ENCODE measurements at regions not wholly inside any gene's neighbourhood (a gene's known extent, or its start where the extent isn't known, plus 50 kb on each side); places are given as distances from the start of the nearest gene placed in this dataset.

DNA sequence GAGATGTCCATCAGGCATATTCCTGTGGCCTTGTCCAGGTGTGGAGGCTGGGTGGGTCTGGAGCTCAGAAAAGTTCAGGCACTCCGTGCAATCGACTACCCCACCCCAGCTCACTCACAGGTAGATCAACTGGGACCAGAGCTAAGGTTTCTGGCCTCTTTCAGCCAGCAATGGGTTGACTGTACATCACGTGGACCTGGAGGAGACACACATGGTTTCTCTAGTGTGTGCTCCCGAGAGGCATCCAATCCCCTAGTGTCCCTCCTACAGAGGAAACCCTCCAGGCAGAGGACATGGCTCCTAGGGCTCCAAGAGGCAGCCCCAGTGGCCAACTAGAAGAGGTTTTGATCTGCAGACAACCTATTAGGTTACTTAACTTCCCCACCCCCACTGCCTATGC, 119.5 kb upstream of the RGS6 start:
- DNase-seq, result no peak
- WGBS, 2 donors, result 83 to 88% methylated on average over 2 to 4 of the region's 4 CpGs
- TF ChIP-seq, protein P1, sequence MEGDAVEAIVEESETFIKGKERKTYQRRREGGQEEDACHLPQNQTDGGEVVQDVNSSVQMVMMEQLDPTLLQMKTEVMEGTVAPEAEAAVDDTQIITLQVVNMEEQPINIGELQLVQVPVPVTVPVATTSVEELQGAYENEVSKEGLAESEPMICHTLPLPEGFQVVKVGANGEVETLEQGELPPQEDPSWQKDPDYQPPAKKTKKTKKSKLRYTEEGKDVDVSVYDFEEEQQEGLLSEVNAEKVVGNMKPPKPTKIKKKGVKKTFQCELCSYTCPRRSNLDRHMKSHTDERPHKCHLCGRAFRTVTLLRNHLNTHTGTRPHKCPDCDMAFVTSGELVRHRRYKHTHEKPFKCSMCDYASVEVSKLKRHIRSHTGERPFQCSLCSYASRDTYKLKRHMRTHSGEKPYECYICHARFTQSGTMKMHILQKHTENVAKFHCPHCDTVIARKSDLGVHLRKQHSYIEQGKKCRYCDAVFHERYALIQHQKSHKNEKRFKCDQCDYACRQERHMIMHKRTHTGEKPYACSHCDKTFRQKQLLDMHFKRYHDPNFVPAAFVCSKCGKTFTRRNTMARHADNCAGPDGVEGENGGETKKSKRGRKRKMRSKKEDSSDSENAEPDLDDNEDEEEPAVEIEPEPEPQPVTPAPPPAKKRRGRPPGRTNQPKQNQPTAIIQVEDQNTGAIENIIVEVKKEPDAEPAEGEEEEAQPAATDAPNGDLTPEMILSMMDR (IDR thresholded peaks at IDR 0.05), result no peak
- TF ChIP-seq POLR2A (IDR thresholded peaks at IDR 0.05), result no peak
- Histone ChIP-seq H3K27me3 (no peaks in the 10 kb centered on the region), H3K4me3 (replicated peaks in 1 of 3) (no peak overlapping the region), H3K9me3 (no peaks in the 10 kb centered on the region), H3K4me1 (no peaks in the 10 kb centered on the region), H3K36me3 (no peaks in the 10 kb centered on the region), H3K27ac (no peak overlapping the region)
- intact Hi-C loops (cut with DNase I), result no loop called here

DNA sequence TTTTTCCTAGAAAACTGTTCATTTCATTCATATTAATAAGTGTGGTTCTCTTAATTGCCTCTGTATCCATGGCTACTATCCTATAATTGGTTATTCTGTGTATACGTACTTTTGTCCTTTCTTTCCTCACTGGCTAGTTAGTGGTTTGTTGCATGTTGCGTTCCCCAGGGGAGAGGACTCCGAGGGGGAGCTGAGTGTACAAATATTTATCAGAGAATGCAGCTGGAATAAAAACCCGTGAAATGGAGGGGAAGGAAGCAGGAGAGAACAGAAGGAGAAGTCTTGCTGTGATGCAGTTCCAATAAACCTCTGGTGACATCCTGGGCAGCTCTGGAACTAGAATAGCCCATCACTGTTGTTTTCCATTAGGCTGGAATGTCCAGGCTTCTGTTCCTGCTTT, 117.1 kb upstream of the RGS6 start:
- Histone ChIP-seq H3K9me3 (no peaks in the 10 kb centered on the region), H3K27ac (no peak overlapping the region), H3K4me3 (replicated peaks in 1 of 3) (no peak overlapping the region), H3K36me3 (no peaks in the 10 kb centered on the region), H3K4me1 (no peaks in the 10 kb centered on the region), H3K27me3 (no peaks in the 10 kb centered on the region)
- TF ChIP-seq, protein P1 (IDR thresholded peaks at IDR 0.05), result no peak
- no peak for TF ChIP-seq POLR2A (IDR thresholded peaks at IDR 0.05)
- no peak for DNase-seq
- intact Hi-C loops (cut with DNase I), result no loop called here
- 59 to 64% methylated on average over 4 of the region's 4 CpGs for WGBS, 2 donors

GRCh38 chr14:71824816-71825215, 107.4 kb upstream of the RGS6 start:
- no peak for DNase-seq
- no peaks in the 10 kb centered on the region for H3K27me3 ChIP-seq
- no peaks in the 10 kb centered on the region for H3K4me1 ChIP-seq
- intact Hi-C loops (cut with DNase I), result no loop called here
- no peaks in the 10 kb centered on the region for H3K36me3 ChIP-seq
- TF ChIP-seq POLR2A (IDR thresholded peaks at IDR 0.05), result no peak
- TF ChIP-seq, protein P1 (IDR thresholded peaks at IDR 0.05), result no peak
- H3K27ac ChIP-seq, result no peak overlapping the region
- no peaks in the 10 kb centered on the region for H3K9me3 ChIP-seq
- H3K4me3 ChIP-seq (replicated peaks in 1 of 3), result no peak overlapping the region
- WGBS, 2 donors, result 71 to 77% methylated on average over 5 of the region's 5 CpGs

DNA sequence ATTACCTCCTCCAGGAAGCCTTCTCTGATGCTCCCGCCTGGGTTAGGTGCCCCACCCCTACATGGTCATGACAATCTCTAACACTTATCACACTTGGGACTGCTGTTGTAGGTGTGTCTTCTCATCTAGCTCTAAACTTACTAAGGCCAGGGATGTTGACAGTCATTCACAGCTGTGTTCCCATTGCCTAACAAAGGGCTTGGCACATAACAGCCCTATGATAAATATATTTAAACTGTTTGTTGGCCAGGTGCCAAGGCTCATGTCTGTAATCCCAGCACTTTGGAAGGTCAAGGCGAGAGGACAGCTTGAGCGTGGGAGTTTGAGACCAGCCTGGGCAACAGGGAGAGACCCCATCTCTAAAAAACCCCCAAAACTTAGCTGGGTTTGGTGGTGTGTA, 98.8 kb upstream of the RGS6 start:
- intact Hi-C loops (cut with DNase I), result no loop called here
- Histone ChIP-seq H3K4me3 (replicated peaks in 1 of 3) (no peak overlapping the region), H3K4me1 (no peaks in the 10 kb centered on the region), H3K27me3 (no peaks in the 10 kb centered on the region), H3K27ac (no peak overlapping the region), H3K36me3 (no peaks in the 10 kb centered on the region), H3K9me3 (no peaks in the 10 kb centered on the region)
- no peak for TF ChIP-seq POLR2A (IDR thresholded peaks at IDR 0.05)
- TF ChIP-seq, protein P1 (IDR thresholded peaks at IDR 0.05), result no peak
- WGBS, 2 donors, result 83 to 92% methylated on average over 3 of the region's 3 CpGs
- no peak for DNase-seq

GRCh38 chr14:71834284-71835204, 97.7 kb upstream of the RGS6 start:
- Histone ChIP-seq H3K27me3 (no peaks in the 10 kb centered on the region), H3K4me1 (no peaks in the 10 kb centered on the region), H3K9me3 (no peaks in the 10 kb centered on the region), H3K36me3 (no peaks in the 10 kb centered on the region), H3K4me3 (replicated peaks in 1 of 3) (no peak overlapping the region), H3K27ac (no peak overlapping the region)
- intact Hi-C loops (cut with DNase I), result no loop called here
- WGBS, 2 donors, result 76 to 81% methylated on average over 4 of the region's 4 CpGs
- DNase-seq, result no peak
- no peak for TF ChIP-seq POLR2A (IDR thresholded peaks at IDR 0.05)
- TF ChIP-seq, protein P1 (IDR thresholded peaks at IDR 0.05), result no peak
